Heart right ventricle (tissue), 16 donors: ENCODE measurements at regions not wholly inside any gene's neighbourhood (a gene's known extent, or its start where the extent isn't known, plus 50 kb on each side); places are given as distances from the start of the nearest gene placed in this dataset.

Experiments
- ATAC-seq, 8 donors: fragments of 200-7000 bp; cut with Tn5 transposase; one replicate each; pipeline ENCODE4 v1.9.1; 2020; ENCODE audit warnings: mild to moderate bottlenecking in 8 of 8, moderate library complexity in 8 of 8, moderate number of reproducible peaks in 1 of 8
- DNase-seq, 2 donors: peaks; one replicate each; pipeline ENCODE4 v3.0.0-alpha.2; 2020
- H3K27ac ChIP-seq, 10 donors: fragments of 200-600 bp; sonication (generic) in 2 of 10; one replicate each; pipeline versions ENCODE4 v1.5.0 to v1.8.0; 2020 to 2022; ENCODE audit warnings: mild to moderate bottlenecking in 3 of 10
- H3K27me3 ChIP-seq, 7 donors: fragments of 200-600 bp; one replicate each; pipeline ENCODE4 v1.8.0; 2021 to 2022; ENCODE audit warnings: mild to moderate bottlenecking in 2 of 7
- H3K36me3 ChIP-seq, 9 donors: fragments of 200-600 bp; sonication (generic) in 1 of 9; one replicate each; pipeline versions ENCODE4 v1.5.0 to v1.8.0; 2020 to 2022; ENCODE audit warnings: mild to moderate bottlenecking in 2 of 9
- H3K4me1 ChIP-seq, 9 donors: fragments of 200-600 bp; sonication (generic) in 1 of 9; one replicate each; pipeline versions ENCODE4 v1.5.0 to v1.8.0; 2020 to 2022; ENCODE audit warnings: mild to moderate bottlenecking in 4 of 9
- H3K4me3 ChIP-seq, 10 donors: fragments of 200-600 bp; sonication (generic) in 2 of 10; one replicate each; pipeline versions ENCODE4 v1.5.0 to v1.8.0; 2020 to 2022; ENCODE audit warnings: mild to moderate bottlenecking in 7 of 10, moderate library complexity in 2 of 10
- H3K9me3 ChIP-seq, 11 donors: fragments of 200-600 bp in 10 of 11; sonication (generic) in 2 of 11; one replicate each; pipeline versions ENCODE4 v1.5.0 to v1.8.0; 2013 to 2022; ENCODE audit warnings: mild to moderate bottlenecking in 2 of 11, control low read depth in 1 of 11, moderate library complexity in 1 of 11
- CTCF ChIP-seq, 9 donors: fragments of 200-600 bp; sonication (generic) in 2 of 9; IDR thresholded peaks; one replicate each; pipeline versions ENCODE4 v1.5.0 to v1.8.0; 2021 to 2022; ENCODE audit warnings: antibody characterized with exemption in 9 of 9, mild to moderate bottlenecking in 5 of 9, moderate library complexity in 1 of 9
- WGBS, 2 donors: extraction: QIAGEN DNeasy Blood & Tissue Kit; methylation state at CpG; one replicate each; pipeline ENCODE4 v1.1.7; 2013; ENCODE audit warnings: inconsistent platforms in 1 of 2; 5-methylcytosine and 5-hydroxymethylcytosine counted together
- intact Hi-C, 10 donors: fragments of 100-400 bp; cut with DNase I; formaldehyde crosslinking; loops; one replicate each; pipeline versions ENCODE4 v1.11.1 to v1.14.2; 2022
- donor health status: Arrhythmogenic right ventricular cardiomyopathy.
- donor health status: ischemic (EF 13 %, LVEDD 7.1; RV severe dilation, severe dysfunction).
- donor health status: healthy with polysubstance abuse.
- donor health status: DM: no; HTN: yes; CAD: no.
- donor health status: DM: no; HTN: no; CAD: no.
- donor health status: ischemic (EF 25% LVEDD 6.9; RV normal size, moderate dysfunction).
- donor health status: ischemic (EF 25% LVEDD 5.7; RV mildly dilated, moderate dysfunction).
- donor health status: healthy.
- donor health status: DM: yes; HTN: yes; CAD: no.
- donor health status: Ischemic cardiomyopathy.
- donor health status: ischemic (EF 35%, LVEDD 5.7; RV mildly dilated, moderate dysfunction).
- donor health status: nonischemic (EF 11% LVEDD 7.7; RV severe dilation, severe dysfunction).
- donor health status: DM: yes; HTN: yes; CAD: no.
- donor health status: PGD.
- donor health status: ischemic (EF 29% LVEDD 5.4; RV normal size, mild dysfunction).
- donor health status: nonischemic (EF 23%, LVEDD 6.1; RV moderate dilation, normal function).

- intact Hi-C loops, result loop anchor here in 1 of 10 donors (10.0 kb wide), 1 partner anchor 554 kb away; no protein-coding TSS in a partner anchor
- Histone ChIP-seq H3K27ac (no peak overlapping the region), H3K4me1 (peaks cover 0 to 11% (median 4%) of the 10 kb centered on the region in 9 donors), H3K36me3 (no peaks in the 10 kb centered on the region), H3K9me3 (peaks cover 0 to 3% (median 0%) of the 10 kb centered on the region in 11 donors), H3K27me3 (no peaks in the 10 kb centered on the region), H3K4me3 (no peak overlapping the region)
- no peak for ATAC-seq
- DNase-seq, result no peak
- TF ChIP-seq CTCF (IDR thresholded peaks at IDR 0.05), result no peak
- WGBS, 2 donors, result 94 to 96% methylated on average over 5 of the region's 5 CpGs
Observed at GRCh38 chr14:31920989-31921650, 156.0 kb upstream of the ARHGAP5 start.

- no peak for TF ChIP-seq CTCF (IDR thresholded peaks at IDR 0.05)
- H3K4me1 ChIP-seq, result peaks cover under 1 to 17% (median 10%) of the 10 kb centered on the region in 9 donors
- H3K27ac ChIP-seq, result no peak overlapping the region
- WGBS, 2 donors, result 91 to 93% methylated on average over 5 of the region's 5 CpGs
- peaks cover 0 to 3% (median 0%) of the 10 kb centered on the region in 11 donors for H3K9me3 ChIP-seq
- H3K36me3 ChIP-seq, result no peaks in the 10 kb centered on the region
- intact Hi-C loops, result loop anchor here in 1 of 10 donors (10.0 kb wide), 1 partner anchor 553 kb away; no protein-coding TSS in a partner anchor
- DNase-seq (no peak), ATAC-seq (no peak)
- H3K27me3 ChIP-seq, result no peaks in the 10 kb centered on the region
- no peak overlapping the region for H3K4me3 ChIP-seq
Observed at GRCh38 chr14:31921721-31922120, 155.4 kb upstream of the ARHGAP5 start.

- H3K27ac ChIP-seq, result peak overlapping the region; percentile 70 to 92 (median 84)
- DNase-seq (no peak), ATAC-seq (no peak)
- intact Hi-C loops, result loop anchor here in 3 of 10 donors (5.0 to 10.0 kb wide), 4 partner anchors 151 to 549 kb away; partner anchors contain the start of genes ARHGAP5 (in 1 of the 3) and NUBPL (in 1 of the 3)
- H3K9me3 ChIP-seq, result no peaks in the 10 kb centered on the region
- no peaks in the 10 kb centered on the region for H3K36me3 ChIP-seq
- peak in 8 of 9 donors; percentile 32 to 63 (median 48) for TF ChIP-seq CTCF (IDR thresholded peaks at IDR 0.05)
- WGBS, 2 donors, result 67 to 75% methylated on average over 1 of the region's 1 CpG
- no peaks in the 10 kb centered on the region for H3K27me3 ChIP-seq
- no peak overlapping the region for H3K4me3 ChIP-seq
- H3K4me1 ChIP-seq, result peaks cover 5 to 49% (median 36%) of the 10 kb centered on the region in 9 donors
Observed at GRCh38 chr14:31926123-31926522, 151.0 kb upstream of the ARHGAP5 start.

- TF ChIP-seq CTCF (IDR thresholded peaks at IDR 0.05), result no peak
- 38 to 42% methylated on average over 6 of the region's 6 CpGs for WGBS, 2 donors
- Histone ChIP-seq H3K4me1 (peaks cover 5 to 49% (median 36%) of the 10 kb centered on the region in 9 donors), H3K9me3 (no peaks in the 10 kb centered on the region), H3K27ac (peak overlapping the region; percentile 70 to 92 (median 84)), H3K4me3 (no peak overlapping the region), H3K27me3 (no peaks in the 10 kb centered on the region), H3K36me3 (no peaks in the 10 kb centered on the region)
- intact Hi-C loops, result loop anchor here in 3 of 10 donors (5.0 to 10.0 kb wide), 4 partner anchors 151 to 548 kb away; partner anchors contain the start of genes ARHGAP5 (in 1 of the 3) and NUBPL (in 1 of the 3)
- ATAC-seq, result peak; percentile 70 to 91 (median 83)
- peak; percentile 45 to 47 for DNase-seq
Observed at GRCh38 chr14:31926652-31927347, 150.3 kb upstream of the ARHGAP5 start.
